Heart left ventricle (tissue), 16 donors: ENCODE measurements at regions not wholly inside any gene's neighbourhood (a gene's known extent, or its start where the extent isn't known, plus 50 kb on each side); places are given as distances from the start of the nearest gene placed in this dataset.

Source experiments
- ATAC-seq, 4 donors: fragments of 200-7000 bp; cut with Tn5 transposase; one replicate each; pipeline ENCODE4 v1.9.1; 2020 to 2022; ENCODE audit warnings: moderate library complexity in 4 of 4, mild to moderate bottlenecking in 3 of 4, moderate number of reproducible peaks in 1 of 4
- DNase-seq, 5 donors: peaks; one replicate each; pipeline ENCODE4 v3.0.0-alpha.2; 2020
- H3K27ac ChIP-seq, 12 donors: fragments of 200-600 bp; sonication (generic) in 4 of 12; one replicate each; pipeline versions ENCODE4 v1.5.0 to v1.8.0; 2016 to 2022; ENCODE audit warnings: mild to moderate bottlenecking in 2 of 12
- H3K27me3 ChIP-seq, 9 donors: fragments of 200-600 bp; sonication (generic) in 2 of 9; one replicate each; pipeline versions ENCODE4 v1.5.1 to v1.8.0; 2016 to 2022; ENCODE audit warnings: mild to moderate bottlenecking in 3 of 9
- H3K36me3 ChIP-seq, 9 donors: fragments of 200-600 bp; sonication (generic) in 2 of 9; one replicate each; pipeline versions ENCODE4 v1.5.0 to v1.8.0; 2018 to 2022; ENCODE audit warnings: mild to moderate bottlenecking in 2 of 9
- H3K4me1 ChIP-seq, 12 donors: fragments of 200-600 bp; sonication (generic) in 4 of 12; one replicate each; pipeline versions ENCODE4 v1.5.0 to v1.8.0; 2016 to 2022; ENCODE audit warnings: mild to moderate bottlenecking in 3 of 12
- H3K4me3 ChIP-seq, 12 donors: fragments of 200-600 bp; sonication (generic) in 4 of 12; one replicate each; pipeline versions ENCODE4 v1.5.0 to v1.8.0; 2017 to 2022; ENCODE audit warnings: mild to moderate bottlenecking in 9 of 12, moderate library complexity in 4 of 12
- H3K9me3 ChIP-seq, 12 donors: fragments of 200-600 bp; sonication (generic) in 4 of 12; one replicate each; pipeline versions ENCODE4 v1.5.0 to v1.8.0; 2016 to 2022; ENCODE audit warnings: mild to moderate bottlenecking in 1 of 12
- CTCF ChIP-seq, 12 donors: fragments of 200-600 bp; sonication (generic) in 4 of 12; IDR thresholded peaks; one replicate each; pipeline versions ENCODE4 v1.5.0 to v1.8.0; 2018 to 2022; ENCODE audit warnings: antibody characterized with exemption in 12 of 12, mild to moderate bottlenecking in 5 of 12
- POLR2A ChIP-seq, 2 donors: fragments of 450-650 bp; IDR thresholded peaks; one replicate each; pipeline ENCODE4 v1.6.1; 2017; ENCODE audit warnings: antibody characterized with exemption in 2 of 2, mild to moderate bottlenecking in 2 of 2, moderate library complexity in 2 of 2
- WGBS, 4 donors: extraction: QIAGEN DNeasy Blood & Tissue Kit in 2 of 4; methylation state at CpG; one replicate each; pipeline versions ENCODE4 v1.1.5 to v1.1.7; 2013 to 2018; 5-methylcytosine and 5-hydroxymethylcytosine counted together
- intact Hi-C, 10 donors: fragments of 100-400 bp; cut with DNase I; formaldehyde crosslinking; loops; one replicate each; pipeline versions ENCODE4 v1.11.1 to v1.14.2; 2022
- donor health status: ischemic (EF 13 %, LVEDD 7.1; RV severe dilation, severe dysfunction).
- donor health status: healthy with polysubstance abuse.
- donor health status: DM: no; HTN: yes; CAD: no.
- donor health status: DM: no; HTN: no; CAD: no.
- donor health status: ischemic (EF 25% LVEDD 6.9; RV normal size, moderate dysfunction).
- donor health status: ischemic (EF 25% LVEDD 5.7; RV mildly dilated, moderate dysfunction).
- donor health status: healthy.
- donor health status: DM: yes; HTN: yes; CAD: no.
- donor health status: ischemic (EF 35%, LVEDD 5.7; RV mildly dilated, moderate dysfunction).
- donor health status: nonischemic (EF 11% LVEDD 7.7; RV severe dilation, severe dysfunction).
- donor health status: DM: yes; HTN: yes; CAD: no.
- donor health status: PGD.
- donor health status: ischemic (EF 29% LVEDD 5.4; RV normal size, mild dysfunction).
- donor health status: nonischemic (EF 23%, LVEDD 6.1; RV moderate dilation, normal function).

GRCh38 chr13:83722443-83722842 is 159.8 kb downstream of the SLITRK1 start:
- Histone ChIP-seq H3K4me1 (no peaks in the 10 kb centered on the region), H3K36me3 (no peaks in the 10 kb centered on the region), H3K4me3 (no peak overlapping the region), H3K9me3 (no peaks in the 10 kb centered on the region), H3K27ac (no peak overlapping the region), H3K27me3 (no peaks in the 10 kb centered on the region)
- 86 to 89% (median 87%) methylated on average over 2 of the region's 2 CpGs for WGBS, 4 donors
- no peak for ATAC-seq
- TF ChIP-seq CTCF (IDR thresholded peaks at IDR 0.05), result no peak
- TF ChIP-seq POLR2A (IDR thresholded peaks at IDR 0.05), result no peak
- no peak for DNase-seq
- intact Hi-C loops, result no loop called here

- intact Hi-C loops, result no loop called here
- no peak overlapping the region for H3K4me3 ChIP-seq
- H3K27ac ChIP-seq, result no peak overlapping the region
- no peaks in the 10 kb centered on the region for H3K9me3 ChIP-seq
- no peak for ATAC-seq
- no peak for TF ChIP-seq CTCF (IDR thresholded peaks at IDR 0.05)
- TF ChIP-seq POLR2A (IDR thresholded peaks at IDR 0.05), result no peak
- no peak for DNase-seq
- H3K36me3 ChIP-seq, result no peaks in the 10 kb centered on the region
- 88 to 98% (median 91%) methylated on average over 6 of the region's 6 CpGs for whole genome bisulfite sequencing, 4 donors
- H3K27me3 ChIP-seq, result no peaks in the 10 kb centered on the region
- no peaks in the 10 kb centered on the region for H3K4me1 ChIP-seq
Measured at GRCh38 chr13:83716121-83716520, 166.2 kb downstream of the SLITRK1 start.

DNA sequence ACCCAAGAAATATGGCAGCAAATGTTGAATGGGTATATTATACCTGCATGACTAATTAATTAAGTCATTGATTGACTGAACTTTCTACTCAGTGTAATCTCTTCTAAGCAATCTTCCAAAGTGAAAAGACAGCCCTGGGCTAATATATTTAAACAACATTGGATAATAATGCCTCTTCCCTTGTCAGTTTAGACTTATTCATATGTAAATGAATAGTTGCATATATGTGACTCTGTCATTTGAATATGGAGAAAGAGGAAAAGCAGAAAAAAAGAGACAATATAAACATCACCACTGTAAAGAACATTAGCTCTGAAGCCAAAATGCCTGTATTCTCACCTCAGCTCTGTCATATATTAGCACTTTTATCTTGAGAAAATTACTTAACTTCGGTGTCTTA is 168.0 kb downstream of the SLITRK1 start:
- WGBS, 4 donors, result 81 to 89% (median 84%) methylated on average over 1 of the region's 1 CpG
- Histone ChIP-seq H3K27ac (no peak overlapping the region), H3K9me3 (no peaks in the 10 kb centered on the region), H3K36me3 (no peaks in the 10 kb centered on the region), H3K27me3 (no peaks in the 10 kb centered on the region), H3K4me3 (no peak overlapping the region), H3K4me1 (no peaks in the 10 kb centered on the region)
- TF ChIP-seq POLR2A (IDR thresholded peaks at IDR 0.05), result no peak
- no peak for TF ChIP-seq CTCF (IDR thresholded peaks at IDR 0.05)
- intact Hi-C loops, result no loop called here
- DNase-seq, result no peak
- no peak for ATAC-seq

DNA sequence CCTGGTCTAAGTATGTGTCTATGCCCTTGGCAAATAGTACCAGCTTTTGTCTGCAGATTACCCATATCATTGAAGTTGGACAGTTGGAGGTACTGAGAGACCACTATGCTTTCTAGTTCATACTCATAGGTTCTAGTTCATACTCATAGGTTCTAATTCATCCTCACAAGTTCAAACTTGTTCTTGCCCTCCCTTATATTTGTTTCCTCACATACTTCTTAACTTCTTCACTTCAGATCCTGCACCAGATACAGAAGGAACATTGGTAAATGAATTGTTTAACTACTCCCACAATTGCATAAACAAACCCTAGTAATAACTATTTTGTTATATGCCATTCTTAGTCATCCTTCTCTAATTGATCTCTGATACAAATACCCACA is 172.2 kb downstream of the SLITRK1 start:
- ATAC-seq, result no peak
- H3K36me3 ChIP-seq, result no peaks in the 10 kb centered on the region
- no peak overlapping the region for H3K27ac ChIP-seq
- H3K4me1 ChIP-seq, result no peaks in the 10 kb centered on the region
- peaks cover 0 to 3% (median 0%) of the 10 kb centered on the region in 12 donors for H3K9me3 ChIP-seq
- no peak overlapping the region for H3K4me3 ChIP-seq
- no peaks in the 10 kb centered on the region for H3K27me3 ChIP-seq
- DNase-seq, result no peak
- TF ChIP-seq CTCF (IDR thresholded peaks at IDR 0.05), result no peak
- TF ChIP-seq POLR2A (IDR thresholded peaks at IDR 0.05), result no peak
- intact Hi-C loops, result no loop called here
